Stimulated activated CD4-positive, alpha-beta T cell treated with anti-CD3 and anti-CD28 coated beads, Interleukin-4, amount 100 ng/mL, for 48 hours (primary cell): ENCODE measurements at regions not wholly inside any gene's neighbourhood (a gene's known extent, or its start where the extent isn't known, plus 50 kb on each side); places are given as distances from the start of the nearest gene placed in this dataset.

Experiments
- DNase-seq, 2 donors: peaks; one replicate each; pipeline ENCODE4 v3.0.0-alpha.2; 2020; ENCODE audit warnings: low read depth in 2 of 2

GRCh38 chr6:95357380-95358020 is 219.8 kb upstream of the MANEA start:
- no peak for DNase-seq

DNA sequence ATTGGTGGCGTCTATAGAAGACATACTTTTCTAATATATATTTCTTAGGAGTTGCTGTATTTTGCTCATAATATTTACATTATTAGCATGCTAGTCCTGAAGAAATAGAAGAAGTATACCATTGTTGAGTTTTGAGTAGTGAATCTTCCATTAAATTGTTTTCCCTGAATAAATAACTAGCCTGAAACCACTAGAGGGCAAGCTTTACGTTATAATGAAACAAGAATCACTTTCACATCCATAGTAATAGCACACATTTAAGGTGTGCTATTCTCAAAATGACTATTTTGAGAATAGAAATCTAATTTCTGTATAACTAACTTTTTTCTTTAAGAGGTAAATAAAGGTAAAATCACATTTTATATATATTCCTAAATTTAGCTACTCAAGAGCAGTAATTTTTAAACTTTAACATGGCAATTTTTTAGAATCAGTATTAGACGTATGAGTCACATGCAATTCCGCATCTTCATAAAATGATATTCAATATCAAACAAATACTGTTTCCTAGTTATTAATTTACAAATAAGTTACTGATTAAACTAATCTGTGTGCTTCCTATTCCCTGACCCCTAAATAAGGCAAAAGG is 213.2 kb upstream of the MANEA start:
- no peak for DNase-seq

- DNase-seq, result no peak
Observed at GRCh38 chr6:95365454-95365853, 211.9 kb upstream of the MANEA start.

GRCh38 chr6:95366414-95366813 is 210.9 kb upstream of the MANEA start:
- no peak for DNase-seq

GRCh38 chr6:95383878-95384277 is 193.5 kb upstream of the MANEA start:
- no peak for DNase-seq

GRCh38 chr6:95384988-95385387 is 192.3 kb upstream of the MANEA start:
- DNase-seq, result no peak

DNA sequence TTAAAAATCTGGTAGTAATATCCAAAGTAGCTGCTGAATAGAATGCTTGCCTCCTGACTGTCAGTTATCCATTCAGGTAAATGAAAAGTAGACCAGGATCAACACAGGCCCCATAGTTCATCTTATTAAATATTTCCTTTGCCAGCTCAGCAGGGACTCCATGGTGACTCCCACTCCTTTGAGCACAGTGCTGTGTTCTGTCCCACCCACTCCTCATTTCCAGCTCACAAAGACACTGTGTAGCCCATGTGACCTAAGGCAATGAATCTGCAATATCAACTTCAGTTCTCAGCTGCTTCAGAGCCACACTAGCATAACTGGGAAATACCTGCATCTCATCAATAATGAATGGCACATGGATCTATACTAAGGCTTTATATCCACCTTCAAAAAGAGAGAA is 189.5 kb upstream of the MANEA start:
- no peak for DNase-seq

DNA sequence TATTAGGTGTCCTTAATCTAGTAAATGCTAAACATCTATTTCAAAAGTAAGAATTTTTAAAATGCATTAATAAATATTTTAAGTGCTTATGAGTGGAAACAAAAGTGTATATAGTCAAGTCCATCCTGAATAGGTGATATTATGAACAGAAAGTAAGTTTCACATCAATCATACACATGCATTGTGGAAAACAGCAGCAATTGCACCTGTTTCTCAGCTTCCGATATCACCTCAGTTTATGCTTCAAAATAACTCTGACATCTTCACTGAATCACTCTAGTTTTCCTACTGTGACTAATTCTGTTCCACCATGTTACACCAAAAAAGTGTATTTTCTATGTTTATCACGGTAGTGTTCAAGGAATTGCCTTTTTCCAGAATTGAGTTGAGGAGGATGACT is 172.6 kb upstream of the MANEA start:
- DNase-seq, result no peak

- DNase-seq, result no peak
Observed at GRCh38 chr6:95408111-95408510, 169.2 kb upstream of the MANEA start.

GRCh38 chr6:95410168-95410567 is 167.2 kb upstream of the MANEA start:
- no peak for DNase-seq

DNA sequence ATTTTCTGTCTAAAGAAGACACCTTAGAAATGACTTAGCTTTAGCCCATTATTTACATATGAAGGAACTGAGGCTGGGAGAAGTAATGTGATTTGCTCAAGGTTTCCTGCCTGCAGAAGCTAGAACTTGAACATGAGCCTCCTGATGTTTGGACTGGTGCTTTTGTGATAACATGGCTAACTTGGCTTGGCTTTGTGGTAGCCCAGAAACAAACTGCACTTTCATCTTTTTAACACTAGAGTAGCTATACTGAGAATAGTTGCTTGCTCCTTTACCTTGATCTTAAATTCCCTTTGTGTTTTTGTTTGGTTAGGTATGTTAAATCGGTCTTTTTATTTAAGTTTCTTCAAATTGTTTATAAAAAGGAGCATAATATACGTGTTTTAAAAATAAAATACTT is 163.5 kb upstream of the MANEA start:
- no peak for DNase-seq

DNA sequence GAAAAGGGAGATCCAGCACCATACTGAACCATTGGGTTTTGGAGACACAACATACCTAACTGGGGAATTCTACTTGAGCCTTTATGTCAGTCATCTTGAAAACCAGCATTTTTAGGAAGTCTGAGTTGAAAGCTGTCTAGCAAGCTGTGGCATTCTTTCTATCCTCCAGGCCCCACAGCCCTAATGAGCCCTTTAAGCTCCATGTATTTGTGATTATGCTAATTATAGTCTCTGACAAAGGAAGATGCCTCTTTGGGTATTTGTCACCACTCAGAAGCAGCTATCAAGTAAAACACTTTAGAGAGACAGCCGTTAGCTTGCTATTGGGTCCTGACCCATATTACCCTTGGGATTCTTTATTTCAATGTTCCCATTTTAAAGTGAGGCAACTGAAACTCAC is 159.5 kb upstream of the MANEA start:
- no peak for DNase-seq

- no peak for DNase-seq
Observed at GRCh38 chr6:95420792-95421191, 156.5 kb upstream of the MANEA start.

DNA sequence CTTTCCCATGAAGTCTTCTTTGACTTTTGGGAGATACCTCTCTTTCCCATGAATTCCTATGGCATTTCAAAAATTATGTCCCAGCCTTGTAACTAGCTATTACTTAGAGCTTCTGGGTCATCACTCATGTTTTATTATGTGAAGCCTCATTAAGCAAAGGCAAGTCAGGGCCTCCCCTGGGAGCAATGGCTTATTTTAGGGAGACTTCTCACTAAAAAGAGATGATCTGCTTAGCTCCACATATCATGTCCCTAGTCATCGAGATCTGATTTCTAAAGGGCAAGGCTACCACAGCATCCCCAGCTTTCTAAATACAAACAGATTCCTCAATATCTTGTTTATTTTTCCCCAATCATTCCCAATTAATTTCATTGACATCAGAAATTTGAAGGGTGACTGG is 154.0 kb upstream of the MANEA start:
- no peak for DNase-seq

- peak; percentile 2 to 8 for DNase-seq
Observed at GRCh38 chr6:95431637-95432228, 145.6 kb upstream of the MANEA start.

- DNase-seq, result no peak
Observed at GRCh38 chr6:95439741-95440140, 137.6 kb upstream of the MANEA start.

DNA sequence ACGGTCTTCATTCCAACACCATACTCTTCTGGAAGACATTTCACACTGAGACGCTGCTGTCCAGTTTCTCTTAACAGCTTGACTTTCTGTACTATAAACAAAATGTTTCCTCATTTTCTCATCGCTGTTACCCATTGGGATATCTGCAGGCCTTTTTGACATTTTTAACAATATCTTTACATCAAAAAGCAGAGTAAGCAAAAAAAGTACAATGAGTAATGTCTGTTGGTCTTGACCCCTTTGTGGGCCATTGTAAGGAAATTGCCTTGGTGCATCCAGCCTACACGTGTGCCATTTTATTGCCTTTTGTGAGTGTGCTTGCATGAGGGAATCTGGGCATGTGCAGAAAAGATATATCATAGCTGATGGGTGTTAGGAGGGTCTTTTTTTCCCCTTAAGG is 129.1 kb upstream of the MANEA start:
- DNase-seq, result no peak

DNA sequence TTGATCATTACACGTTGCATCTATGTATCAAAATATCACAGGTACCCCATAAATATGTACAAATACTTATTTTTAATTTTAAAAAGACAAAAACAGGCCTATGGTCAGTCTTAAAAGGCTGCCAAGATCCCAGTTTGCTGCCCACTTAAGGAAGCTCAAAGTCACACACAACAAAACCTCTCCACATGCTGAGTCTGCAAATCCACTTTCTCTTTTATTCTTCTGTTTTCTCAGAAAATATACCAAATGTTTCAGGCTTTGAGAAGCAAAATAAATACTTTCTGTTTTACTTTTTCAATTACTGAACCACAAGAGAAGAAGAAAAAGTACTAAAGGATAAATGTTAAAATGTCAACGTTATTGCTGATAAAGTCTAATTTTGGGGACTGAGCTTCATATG is 107.8 kb upstream of the MANEA start:
- DNase-seq, result no peak

DNA sequence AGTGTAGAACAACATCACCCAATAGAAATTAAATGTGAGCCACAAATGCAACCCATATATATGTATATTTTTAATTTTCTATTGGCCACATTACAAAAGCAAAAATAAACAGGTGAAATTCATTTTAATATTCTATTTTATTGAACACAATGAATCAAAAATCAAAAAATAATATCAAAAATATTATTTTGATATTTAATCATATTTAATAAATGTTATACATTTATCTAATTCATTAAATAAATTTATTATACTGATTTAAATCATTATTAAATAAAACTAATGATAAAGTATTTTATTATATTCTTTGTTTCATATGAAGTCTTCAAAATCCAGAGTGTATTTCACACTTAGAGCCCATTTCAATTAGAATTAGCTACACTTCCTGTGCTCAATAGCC is 98.4 kb upstream of the MANEA start:
- DNase-seq, result no peak

GRCh38 chr6:95487817-95488216 is 89.5 kb upstream of the MANEA start:
- no peak for DNase-seq

GRCh38 chr6:95489185-95489863 is 88.0 kb upstream of the MANEA start:
- no peak for DNase-seq

GRCh38 chr6:95496769-95497426 is 80.4 kb upstream of the MANEA start:
- no peak for DNase-seq
